GM19239 (cell line): ENCODE measurements at regions not wholly inside any gene's neighbourhood (a gene's known extent, or its start where the extent isn't known, plus 50 kb on each side); places are given as distances from the start of the nearest gene placed in this dataset.

Experiments
- DNase-seq: peaks from one replicate; pipeline ENCODE4 v3.0.0; 2011; ENCODE audit warnings: low spot score; ENCODE audit not compliant: insufficient read length
- FAIRE-seq: peaks from 2 replicates; lab custom pipeline; 2011; peaks lifted over from hg19 to GRCh38; lab: Jason Lieb, UNC

- DNase-seq (no peak), FAIRE-seq (no peak)
Observed at GRCh38 chr3:34213478-34213877, 415.0 kb downstream of the PDCD6IP start.

GRCh38 chr3:34216711-34217335, 418.4 kb downstream of the PDCD6IP start:
- no peak for DNase-seq
- peak; percentile 14 for FAIRE-seq

- FAIRE-seq (peak; percentile 14), DNase-seq (no peak)
Observed at GRCh38 chr3:34218706-34219385, 420.4 kb downstream of the PDCD6IP start.

- DNase-seq (no peak), FAIRE-seq (no peak)
Observed at GRCh38 chr3:34219556-34219955, 421.1 kb downstream of the PDCD6IP start.

GRCh38 chr3:34225821-34226366, 427.5 kb downstream of the PDCD6IP start:
- FAIRE-seq, result no peak
- no peak for DNase-seq

- DNase-seq, result no peak
- FAIRE-seq, result no peak
Observed at GRCh38 chr3:34229876-34230275, 431.4 kb downstream of the PDCD6IP start.

- DNase-seq, result no peak
- FAIRE-seq, result no peak
Observed at GRCh38 chr3:34235096-34235495, 436.7 kb downstream of the PDCD6IP start.

GRCh38 chr3:34237946-34238345, 439.5 kb downstream of the PDCD6IP start:
- DNase-seq, result no peak
- FAIRE-seq, result no peak

- DNase-seq (no peak), FAIRE-seq (no peak)
Observed at GRCh38 chr3:34238407-34238806, 440.0 kb downstream of the PDCD6IP start.

- FAIRE-seq, result no peak
Observed at GRCh38 chr3:34239287-34239686, 440.9 kb downstream of the PDCD6IP start.

GRCh38 chr3:34239875-34240274, 441.4 kb downstream of the PDCD6IP start:
- FAIRE-seq (no peak), DNase-seq (no peak)

More at GRCh38 chr3:34239287-34239686, 440.9 kb downstream of the PDCD6IP start:
- DNase-seq, result no peak

GRCh38 chr3:34247401-34247800, 449.0 kb downstream of the PDCD6IP start:
- DNase-seq, result no peak
- FAIRE-seq, result no peak

GRCh38 chr3:34248352-34248751, 449.9 kb downstream of the PDCD6IP start:
- peak; percentile 97 for FAIRE-seq

GRCh38 chr3:34254285-34254684, 455.9 kb downstream of the PDCD6IP start:
- FAIRE-seq (no peak), DNase-seq (no peak)

More at GRCh38 chr3:34248352-34248751, 449.9 kb downstream of the PDCD6IP start:
- DNase-seq, result peak; percentile 22

GRCh38 chr3:34256021-34256420, 457.6 kb downstream of the PDCD6IP start:
- DNase-seq (no peak), FAIRE-seq (no peak)

- DNase-seq (no peak), FAIRE-seq (no peak)
Observed at GRCh38 chr3:34256791-34257190, 458.4 kb downstream of the PDCD6IP start.

- DNase-seq, result no peak
- no peak for FAIRE-seq
Observed at GRCh38 chr3:34258271-34258998, 460.0 kb downstream of the PDCD6IP start.

- DNase-seq, result peak; percentile 26
Observed at GRCh38 chr3:34260271-34261000, 462.0 kb downstream of the PDCD6IP start.

GRCh38 chr3:34261001-34261385, 462.6 kb downstream of the PDCD6IP start:
- DNase-seq, result no peak
- no peak for FAIRE-seq

More at GRCh38 chr3:34260271-34261000, 462.0 kb downstream of the PDCD6IP start:
- FAIRE-seq, result no peak

- DNase-seq, result no peak
- no peak for FAIRE-seq
Observed at GRCh38 chr3:34263101-34263621, 464.7 kb downstream of the PDCD6IP start.
